ENCODE measurements at regions not wholly inside any gene's neighbourhood (a gene's known extent, or its start where the extent isn't known, plus 50 kb on each side); places are given as distances from the start of the nearest gene placed in this dataset.

GRCh38 chr3:144141496-144141895 lies 169.9 kb downstream of the DIPK2A start:
- DNase-seq (ENCODE audit: low spot score): no peak

GRCh38 chr3:144142151-144142840 lies 170.7 kb downstream of the DIPK2A start:
- no peak for DNase-seq (ENCODE audit: low spot score)

GRCh38 chr3:144148356-144148755 lies 176.7 kb downstream of the DIPK2A start:
- no peak for DNase-seq (ENCODE audit: low spot score)

GRCh38 chr3:144151983-144152382 lies 180.4 kb downstream of the DIPK2A start:
- no peak for DNase-seq (ENCODE audit: low spot score)

GRCh38 chr3:144160627-144161026 lies 189.0 kb downstream of the DIPK2A start:
- no peak for DNase-seq (ENCODE audit: low spot score)

DNA sequence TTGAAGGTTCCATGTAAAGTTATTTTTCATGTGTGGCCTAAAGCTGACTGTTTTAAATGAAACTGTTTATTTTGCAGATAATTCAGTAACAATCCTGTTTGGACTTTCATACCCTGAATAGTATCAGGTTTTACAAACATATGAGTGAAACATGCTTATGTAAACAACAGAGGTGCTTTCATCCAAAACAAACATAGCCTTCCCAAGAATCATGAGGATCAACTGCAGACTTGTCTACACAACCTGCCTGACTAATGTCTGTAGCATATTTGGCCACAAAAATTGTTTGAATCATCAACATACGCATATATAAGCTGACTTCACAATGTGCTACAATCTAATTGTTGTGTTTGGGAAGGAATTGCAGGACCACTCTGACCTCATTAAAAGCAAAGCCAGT lies 190.4 kb downstream of the DIPK2A start:
- no peak for DNase-seq (ENCODE audit: low spot score)

DNA sequence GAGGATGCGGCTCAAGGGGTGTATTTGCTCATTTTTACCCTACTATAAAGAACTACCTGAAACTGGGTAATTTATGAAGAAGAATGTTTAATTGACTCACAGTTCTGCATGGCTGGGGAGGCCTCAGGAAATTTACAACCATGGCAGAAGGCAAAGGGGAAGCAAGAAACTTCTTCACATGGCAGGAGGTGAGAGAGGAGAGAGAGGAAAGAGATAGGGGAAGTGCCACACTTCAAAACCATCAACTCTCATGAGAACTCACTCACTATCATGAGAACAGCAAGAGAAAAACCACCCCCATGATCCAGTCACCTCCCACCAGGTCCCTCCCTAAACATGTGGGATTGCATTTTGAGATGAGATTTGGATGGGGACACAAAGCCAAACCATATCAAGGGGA lies 192.7 kb downstream of the DIPK2A start:
- no peak for DNase-seq (ENCODE audit: low spot score)

- DNase-seq (ENCODE audit: low spot score): no peak
Observed at GRCh38 chr3:144165482-144165881, 193.9 kb downstream of the DIPK2A start.

GRCh38 chr3:144167634-144168033 lies 196.0 kb downstream of the DIPK2A start:
- DNase-seq (ENCODE audit: low spot score): no peak

GRCh38 chr3:144173491-144173890 lies 201.9 kb downstream of the DIPK2A start:
- no peak for DNase-seq (ENCODE audit: low spot score)

DNA sequence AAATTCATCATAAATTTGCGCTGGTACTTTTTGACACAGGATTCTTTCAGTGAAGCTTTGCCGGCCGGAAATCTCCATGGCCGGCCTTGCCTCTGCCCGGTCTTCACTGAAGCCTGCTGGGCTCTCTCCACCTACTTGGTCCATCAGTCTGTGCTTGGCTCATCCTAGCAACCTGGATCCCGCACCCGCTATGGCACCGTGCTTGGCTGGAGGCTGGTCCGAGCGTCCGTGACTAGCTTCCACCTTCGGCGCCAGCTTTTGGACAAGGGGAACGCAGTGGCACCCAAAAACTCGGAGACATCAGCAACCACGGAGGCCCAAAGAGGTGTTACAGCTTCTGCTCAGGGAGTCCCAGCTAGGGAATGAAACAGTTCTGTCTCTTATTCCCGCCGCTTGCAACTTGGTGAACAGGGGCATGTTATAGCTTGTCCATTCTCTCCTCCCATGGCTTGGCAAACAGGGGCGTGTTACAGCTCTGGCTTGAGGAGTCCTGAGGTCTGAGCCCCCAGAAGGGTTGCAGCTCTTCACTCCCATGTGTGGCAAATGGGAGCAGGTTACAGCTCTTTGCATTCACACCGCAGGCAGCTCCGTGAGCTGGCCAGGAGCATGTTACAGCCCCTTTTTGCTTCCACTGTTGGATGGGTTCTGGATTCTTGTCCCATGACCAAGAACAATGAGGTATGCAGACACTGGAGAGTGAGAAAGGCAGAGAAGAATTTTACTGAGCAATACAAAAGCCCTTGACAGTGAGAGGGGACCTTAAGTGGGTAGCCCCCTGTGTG lies 204.2 kb downstream of the DIPK2A start:
- no peak for DNase-seq (ENCODE audit: low spot score)

DNA sequence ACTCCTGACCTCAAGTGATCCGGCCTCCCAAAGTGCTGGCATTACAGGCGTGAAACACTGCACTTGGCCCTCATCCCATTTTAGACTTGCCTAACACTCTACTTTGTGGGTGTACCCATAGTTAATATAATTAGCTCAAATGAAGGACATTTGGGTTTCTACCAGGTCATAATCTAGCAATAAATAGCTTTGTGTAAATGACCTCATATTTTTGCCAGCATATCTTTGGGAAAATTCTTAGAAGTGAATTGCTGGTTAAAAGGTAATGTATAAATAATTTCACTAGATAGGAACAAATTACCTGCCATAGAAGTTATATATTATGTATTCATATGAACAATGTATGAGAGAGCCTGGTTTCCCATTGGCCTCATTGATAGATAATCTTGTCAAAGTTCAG lies 206.0 kb downstream of the DIPK2A start:
- DNase-seq (ENCODE audit: low spot score): no peak

DNA sequence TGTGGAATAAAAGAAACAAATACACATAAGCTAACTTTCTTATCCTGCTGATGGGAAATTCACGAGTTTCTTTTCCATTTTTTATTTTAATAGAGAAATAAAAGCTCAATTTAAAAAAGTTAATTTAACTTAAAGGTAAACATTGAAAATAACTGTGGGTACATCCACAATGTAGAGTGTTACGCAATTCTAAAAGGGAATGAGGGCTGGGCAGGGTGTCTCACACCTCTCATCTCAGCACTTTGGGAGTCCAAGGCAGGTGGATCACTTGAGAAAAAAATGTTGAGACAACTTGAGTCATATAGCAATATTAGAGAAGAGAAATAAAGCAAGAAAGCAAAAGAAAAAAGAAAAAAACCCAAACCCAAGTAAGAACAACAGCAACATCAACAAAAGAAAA lies 207.0 kb downstream of the DIPK2A start:
- DNase-seq (ENCODE audit: low spot score): no peak

DNA sequence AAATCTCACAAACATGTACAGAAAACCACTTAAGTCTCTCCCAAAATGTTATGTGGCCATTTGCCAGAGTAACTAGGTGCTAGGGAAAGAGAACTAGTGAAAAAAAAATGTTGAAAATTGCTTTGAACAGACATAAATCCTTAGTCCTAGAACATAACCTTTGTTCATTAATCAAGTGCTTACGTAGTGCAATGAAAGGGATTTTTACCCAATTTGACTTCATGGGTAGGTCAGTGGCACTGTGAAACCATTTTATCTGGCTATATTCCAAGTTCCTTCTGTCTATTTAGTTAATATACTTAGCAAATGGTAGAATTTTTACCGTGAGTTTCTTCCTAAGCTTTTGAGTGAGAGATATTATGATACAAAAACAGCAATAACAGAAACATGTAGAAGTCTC lies 209.4 kb downstream of the DIPK2A start:
- DNase-seq (ENCODE audit: low spot score): no peak

- no peak for DNase-seq (ENCODE audit: low spot score)
Observed at GRCh38 chr3:144182501-144182900, 210.9 kb downstream of the DIPK2A start.

DNA sequence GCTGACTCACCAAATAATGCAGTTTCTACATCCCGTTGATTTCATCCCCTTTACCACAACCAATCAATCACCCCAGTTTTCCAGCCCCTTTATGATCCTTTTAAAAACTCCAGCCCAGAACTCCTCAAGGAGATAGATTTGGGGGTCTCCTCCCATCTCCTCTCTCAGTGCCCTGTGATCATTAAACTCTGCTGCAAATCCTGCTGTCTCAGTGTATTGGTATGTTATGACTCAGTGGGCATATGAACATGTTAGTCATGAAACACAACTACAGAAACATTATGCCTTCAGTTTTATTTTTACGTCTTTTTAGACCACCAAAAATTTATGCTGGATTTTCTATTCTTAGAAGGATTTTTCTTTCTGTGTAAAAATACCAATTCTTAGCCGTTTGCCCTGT lies 213.7 kb downstream of the DIPK2A start:
- DNase-seq (ENCODE audit: low spot score): no peak

GRCh38 chr3:144187531-144188210 lies 216.0 kb downstream of the DIPK2A start:
- no peak for DNase-seq (ENCODE audit: low spot score)

DNA sequence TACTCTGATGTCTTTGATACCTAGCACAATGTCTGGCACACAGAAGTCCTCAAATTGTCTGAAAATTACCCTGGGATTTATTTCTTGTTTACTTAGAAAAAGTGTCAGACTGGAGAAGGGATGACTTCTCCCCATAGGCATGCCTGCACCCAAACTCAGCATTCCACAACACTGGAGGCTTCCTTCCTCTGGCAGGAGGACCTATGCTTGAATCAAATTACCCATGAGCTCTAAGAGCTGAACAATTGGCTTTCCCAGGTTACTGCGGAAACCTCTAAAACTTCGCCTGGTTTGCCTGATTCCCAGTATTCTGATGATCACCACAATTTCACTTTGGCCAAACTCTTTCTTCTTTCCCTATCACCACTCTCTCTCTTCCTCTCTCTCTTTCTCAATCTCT lies 217.4 kb downstream of the DIPK2A start:
- DNase-seq (ENCODE audit: low spot score): no peak

DNA sequence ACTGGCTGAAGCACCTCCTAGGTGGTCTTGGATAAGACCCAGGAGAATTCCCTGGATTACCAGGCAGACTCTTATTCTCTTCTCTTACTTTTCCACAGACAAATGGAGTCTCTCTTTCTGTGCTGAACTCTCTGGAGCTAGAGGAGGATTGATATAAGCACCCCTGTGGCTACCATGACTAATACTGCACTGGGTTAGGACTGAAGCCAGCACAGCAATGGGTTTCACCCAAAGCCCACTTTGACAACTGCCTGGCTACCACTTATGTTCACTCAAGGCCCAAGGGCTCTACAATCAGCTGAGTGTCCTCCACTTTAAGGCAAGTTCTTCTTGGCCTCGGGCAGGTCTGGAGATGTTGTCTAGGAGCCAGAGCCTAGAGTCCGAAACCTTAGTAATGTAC lies 225.5 kb downstream of the DIPK2A start:
- DNase-seq (ENCODE audit: low spot score): no peak

DNA sequence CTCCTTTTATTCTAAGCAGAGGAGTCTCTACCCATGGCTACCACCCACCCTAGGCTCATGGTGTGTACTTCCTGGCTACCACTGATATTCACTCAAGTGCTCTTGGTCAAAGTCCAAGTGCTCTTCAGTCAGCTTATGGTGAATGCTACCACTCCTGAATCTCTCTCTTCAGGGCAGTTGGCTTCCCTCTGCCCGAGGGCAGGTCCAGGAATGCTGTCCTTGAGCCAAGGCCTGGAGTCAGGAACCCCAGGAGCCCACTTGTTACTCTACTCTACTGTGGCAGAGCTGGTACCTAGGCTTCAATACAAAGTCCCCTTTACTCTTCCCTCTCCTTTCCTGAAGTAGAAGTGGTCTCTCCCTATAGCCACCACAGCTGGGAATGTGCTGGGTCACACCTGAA lies 226.0 kb downstream of the DIPK2A start:
- DNase-seq (ENCODE audit: low spot score): no peak

DNA sequence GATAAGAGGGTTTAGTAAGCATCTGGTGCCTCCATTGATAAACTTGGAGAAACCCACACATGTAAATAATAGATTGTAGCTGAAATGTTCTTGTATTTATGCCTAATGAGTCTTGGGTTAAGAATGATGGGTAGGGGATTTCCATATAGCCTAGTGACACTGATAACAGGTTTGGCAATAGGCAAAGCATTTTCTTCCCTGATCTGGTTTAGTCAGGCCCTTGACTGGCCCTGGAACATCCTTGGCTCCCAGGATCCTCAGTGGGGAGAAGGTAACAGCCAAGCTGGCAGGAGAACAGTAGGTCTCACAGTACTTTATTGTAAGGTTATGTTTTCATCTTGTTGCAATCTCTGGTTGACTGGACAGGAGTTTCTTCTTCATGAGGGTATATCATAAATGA lies 228.4 kb downstream of the DIPK2A start:
- no peak for DNase-seq (ENCODE audit: low spot score)

GRCh38 chr3:144200466-144200865 lies 228.8 kb downstream of the DIPK2A start:
- no peak for DNase-seq (ENCODE audit: low spot score)

GRCh38 chr3:144221761-144222160 lies 250.1 kb downstream of the DIPK2A start:
- no peak for DNase-seq (ENCODE audit: low spot score)
